HG03280 (cell line): ENCODE measurements at regions not wholly inside any gene's neighbourhood (a gene's known extent, or its start where the extent isn't known, plus 50 kb on each side); places are given as distances from the start of the nearest gene placed in this dataset.

Experiments
- ATAC-seq: cut with Tn5 transposase; IDR thresholded peaks from one replicate; pipeline ENCODE4 v1.9.1; 2021; ENCODE audit warnings: mild to moderate bottlenecking, moderate library complexity; ENCODE audit not compliant: unreplicated experiment

DNA sequence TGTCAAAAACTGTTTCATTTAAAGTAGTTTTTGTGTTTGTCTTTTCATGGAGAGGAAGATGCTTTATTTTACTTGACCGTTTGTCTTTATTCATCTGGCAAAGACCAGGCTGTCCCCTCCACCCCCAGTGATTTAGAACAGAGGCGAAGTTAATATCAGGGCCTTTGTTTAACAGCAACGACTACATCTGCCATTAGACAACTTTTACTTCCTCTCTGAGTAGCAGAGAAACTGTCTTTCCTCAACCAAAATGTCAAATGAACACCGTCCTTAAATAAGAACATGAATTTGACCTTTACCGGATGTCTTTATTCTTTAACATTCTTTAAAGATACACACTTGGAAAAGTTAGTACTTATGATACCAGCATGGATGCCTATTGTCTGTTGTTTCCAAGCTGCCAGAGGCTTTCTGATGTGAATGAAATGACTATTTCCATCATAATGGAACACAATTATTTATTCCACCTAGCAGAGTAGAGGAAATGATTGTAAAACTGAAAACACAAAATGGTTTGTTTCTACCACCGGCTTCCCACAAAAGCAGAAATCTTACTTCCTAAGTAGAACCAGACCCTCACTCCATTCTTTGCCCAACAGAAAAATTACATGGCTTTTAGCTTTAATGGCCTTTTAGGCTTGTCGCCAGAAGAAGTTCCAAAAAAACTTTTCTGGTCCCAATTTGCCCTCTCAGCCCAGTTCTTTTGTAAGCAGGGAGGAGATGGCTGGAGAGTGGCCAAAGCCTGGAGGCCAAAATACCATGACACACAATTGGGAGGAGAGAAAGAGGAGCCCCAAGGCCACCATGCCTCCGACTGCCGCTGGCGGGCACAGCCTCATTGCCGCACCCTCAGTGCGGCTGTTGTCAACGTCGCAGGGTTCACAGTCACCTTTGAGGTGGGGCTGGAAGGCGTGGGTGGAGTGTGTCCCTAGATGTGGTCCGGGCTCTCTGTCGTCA is 168.5 kb downstream of the TEX36 start:
- ATAC-seq: no peak

DNA sequence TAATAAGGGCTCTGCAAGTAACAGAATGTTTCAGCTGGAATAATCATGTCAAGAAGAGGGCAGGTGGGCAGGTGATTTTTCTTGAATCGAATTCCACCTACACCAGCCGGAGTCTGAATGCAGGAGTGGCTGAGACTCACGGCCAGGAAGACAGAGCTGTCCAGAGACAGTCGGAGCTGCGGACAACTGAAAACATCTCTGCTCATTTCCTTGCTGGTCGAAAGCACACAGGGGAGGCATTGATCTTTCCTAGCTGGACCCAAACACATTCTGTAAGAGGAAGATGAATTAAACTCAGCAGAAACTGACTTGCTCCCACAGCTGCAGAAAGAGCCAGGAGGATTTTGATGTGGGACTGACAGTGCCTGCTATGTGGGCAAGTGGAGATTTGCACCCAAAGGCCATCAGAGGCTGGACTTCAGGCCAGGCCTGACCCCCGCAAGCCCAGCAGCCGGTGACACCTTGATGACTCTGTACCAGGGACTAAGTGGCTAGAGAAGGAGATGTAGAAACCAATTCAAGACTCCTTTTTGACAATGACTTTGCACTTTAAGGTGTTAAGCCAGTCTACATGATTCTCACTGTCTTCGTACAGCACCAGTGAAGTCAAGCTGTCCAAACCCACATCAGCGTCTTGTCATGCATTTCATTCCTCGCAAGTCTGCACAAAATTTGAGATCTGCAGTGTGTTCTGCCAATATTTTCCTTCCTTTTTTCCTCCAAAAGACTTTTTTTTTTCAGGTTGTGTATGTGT is 169.4 kb downstream of the TEX36 start:
- ATAC-seq: no peak

DNA sequence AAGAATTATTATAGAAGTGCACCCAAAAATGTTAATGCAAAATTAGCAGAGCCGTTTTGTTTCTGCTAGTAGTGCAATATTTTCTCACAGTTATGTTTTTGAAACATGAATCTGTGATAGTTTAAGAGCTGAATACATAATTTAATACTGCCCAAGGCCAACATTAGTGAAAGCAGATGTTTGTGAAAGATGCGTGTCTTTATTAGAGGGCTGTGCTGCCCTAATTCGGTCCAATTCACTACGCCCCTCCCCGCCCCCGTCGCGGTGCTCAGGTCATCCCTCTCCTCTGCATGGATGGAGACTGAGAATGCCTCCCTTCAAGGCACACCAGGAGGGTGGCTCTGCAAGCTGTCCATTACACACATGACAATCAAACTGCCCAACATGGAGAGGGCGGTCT is 172.0 kb downstream of the TEX36 start:
- ATAC-seq: no peak

DNA sequence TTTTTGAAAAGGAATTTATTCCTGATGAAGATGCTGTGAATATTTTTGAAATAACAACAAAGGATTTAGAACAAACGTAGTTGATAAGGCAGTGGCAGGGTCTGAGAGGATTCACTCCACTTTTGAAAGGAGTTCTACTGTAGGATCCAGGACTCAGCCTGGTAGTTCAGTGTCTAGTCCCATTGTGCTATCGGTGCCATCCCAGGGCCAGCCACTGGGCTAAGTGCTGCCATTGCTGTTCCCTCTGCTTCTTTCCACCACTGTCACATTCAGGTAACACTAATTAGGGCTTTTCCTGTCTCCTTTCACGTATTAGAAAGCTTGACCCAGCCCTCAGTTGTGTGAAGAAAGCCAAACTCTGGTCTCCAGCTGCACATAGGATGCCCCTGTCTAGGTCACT is 177.3 kb downstream of the TEX36 start:
- ATAC-seq: no peak

DNA sequence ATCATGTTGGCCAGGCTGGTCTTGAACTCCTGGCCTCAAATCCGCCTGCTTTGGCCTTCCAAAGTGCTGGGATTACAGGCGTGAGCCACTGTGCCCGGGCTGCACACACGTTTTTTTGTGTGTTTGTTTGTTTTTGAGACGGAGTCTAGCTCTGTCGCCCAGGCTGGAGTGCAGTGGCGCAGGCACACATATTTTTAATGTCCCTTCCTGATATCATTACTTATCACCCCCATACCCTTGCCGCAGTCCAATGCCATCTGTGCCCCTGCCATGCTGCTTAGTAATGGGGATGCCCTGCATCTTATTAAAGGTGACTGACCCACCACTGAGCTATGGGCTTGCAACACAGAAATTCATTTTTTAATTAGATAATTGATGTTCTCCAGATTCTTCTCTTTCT is 180.7 kb downstream of the TEX36 start:
- no peak for ATAC-seq

DNA sequence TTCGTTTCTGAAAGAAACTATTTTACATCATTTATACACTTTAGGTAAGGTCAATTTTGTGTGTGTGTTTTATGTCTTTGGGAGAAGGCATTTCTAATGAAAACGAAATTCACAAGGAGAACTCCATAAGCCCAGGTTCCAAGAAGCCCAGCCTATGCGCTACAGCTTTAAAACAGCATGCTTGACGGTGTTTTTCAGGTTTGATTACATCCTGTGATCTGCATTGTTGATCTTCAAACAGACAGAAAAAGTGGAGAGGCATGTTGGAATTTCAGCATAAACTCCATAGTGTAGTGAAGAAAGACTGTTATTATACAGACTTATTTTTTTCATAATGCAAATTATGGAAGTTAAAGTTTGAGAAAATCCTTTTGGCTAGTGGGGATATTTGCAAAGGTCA is 187.6 kb downstream of the TEX36 start:
- ATAC-seq: no peak

DNA sequence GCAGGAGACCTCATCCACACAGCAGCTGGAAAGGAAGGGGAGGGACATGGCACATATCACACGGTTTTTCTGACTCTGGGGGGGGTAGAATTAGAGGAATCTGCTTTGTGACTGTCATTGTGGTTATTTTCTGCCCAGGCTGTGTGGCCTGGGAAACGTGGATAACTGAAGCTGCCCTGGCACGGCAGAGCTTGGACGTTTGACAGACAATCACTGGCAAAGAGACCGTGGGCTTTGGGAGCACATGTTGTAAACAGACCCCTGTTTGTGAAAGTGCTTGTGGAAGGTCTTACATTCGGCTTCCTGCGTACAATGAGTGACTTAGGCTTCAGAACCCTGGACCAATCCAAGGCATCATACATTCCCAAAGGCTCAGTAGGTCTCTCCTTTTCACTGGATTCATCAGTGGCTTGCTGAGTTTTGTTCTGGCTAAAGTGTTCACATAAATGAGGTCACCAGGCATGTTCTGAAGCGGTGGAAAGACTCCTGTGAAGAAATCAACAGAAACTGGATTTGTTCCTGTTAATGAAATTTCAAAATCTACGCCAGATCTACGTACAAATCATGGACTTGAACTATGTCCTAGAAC is 188.2 kb downstream of the TEX36 start:
- ATAC-seq: no peak

DNA sequence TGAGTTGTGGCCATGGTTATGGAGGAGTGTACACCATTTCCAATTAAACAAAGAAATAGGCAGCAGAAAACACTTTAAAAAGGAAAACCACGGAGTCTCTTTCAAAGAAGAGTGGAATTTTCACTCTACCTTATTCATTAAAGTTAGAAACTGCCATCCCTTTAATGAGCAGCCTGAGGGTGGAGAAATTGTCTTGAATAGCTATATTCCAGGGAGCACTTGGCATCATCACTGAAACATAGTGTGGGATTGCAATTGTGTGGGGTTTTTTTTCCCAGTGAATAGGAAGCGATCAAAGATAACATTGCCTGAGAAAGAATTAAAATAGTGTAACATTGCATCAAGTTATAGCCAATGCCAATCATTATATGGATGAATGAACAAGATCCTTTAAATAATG is 191.6 kb downstream of the TEX36 start:
- no peak for ATAC-seq

DNA sequence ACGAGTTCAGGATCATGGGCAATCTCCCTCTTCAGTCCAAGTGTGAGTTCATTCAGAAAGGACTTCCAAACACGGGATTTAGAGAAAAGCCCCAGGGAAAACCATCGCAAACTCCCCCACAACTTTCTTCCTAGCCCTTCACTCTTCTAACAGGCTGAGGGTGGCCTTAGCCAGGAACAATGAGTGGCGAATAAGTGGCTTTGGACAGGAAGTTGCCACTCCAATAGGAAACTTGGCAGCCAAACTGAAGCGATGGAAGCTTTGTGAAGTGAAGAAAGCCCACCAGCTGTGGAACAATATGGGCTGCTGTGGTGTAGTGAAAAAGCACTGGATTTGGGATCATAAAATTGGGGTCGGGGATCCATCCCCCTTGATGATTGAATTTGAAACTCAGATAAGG is 193.2 kb downstream of the TEX36 start:
- ATAC-seq: no peak

DNA sequence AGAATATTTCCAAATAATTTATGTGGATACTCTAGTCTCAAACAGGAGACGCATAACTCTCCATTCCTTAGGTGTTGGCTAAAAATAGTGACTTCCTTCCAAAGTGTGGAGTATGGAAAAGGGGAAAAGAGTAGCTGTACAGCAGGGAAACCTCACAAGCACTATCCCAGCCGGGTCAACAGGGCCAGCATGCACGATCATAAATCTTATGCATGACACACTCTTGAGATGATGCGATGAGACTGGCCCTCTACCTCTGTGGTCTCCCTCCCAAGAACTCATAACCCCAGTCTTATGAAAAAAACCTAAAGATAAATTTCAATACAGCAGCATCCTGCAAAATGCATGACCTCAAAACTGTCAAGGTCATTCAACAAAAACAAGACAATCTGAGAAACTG is 197.3 kb downstream of the TEX36 start:
- no peak for ATAC-seq

DNA sequence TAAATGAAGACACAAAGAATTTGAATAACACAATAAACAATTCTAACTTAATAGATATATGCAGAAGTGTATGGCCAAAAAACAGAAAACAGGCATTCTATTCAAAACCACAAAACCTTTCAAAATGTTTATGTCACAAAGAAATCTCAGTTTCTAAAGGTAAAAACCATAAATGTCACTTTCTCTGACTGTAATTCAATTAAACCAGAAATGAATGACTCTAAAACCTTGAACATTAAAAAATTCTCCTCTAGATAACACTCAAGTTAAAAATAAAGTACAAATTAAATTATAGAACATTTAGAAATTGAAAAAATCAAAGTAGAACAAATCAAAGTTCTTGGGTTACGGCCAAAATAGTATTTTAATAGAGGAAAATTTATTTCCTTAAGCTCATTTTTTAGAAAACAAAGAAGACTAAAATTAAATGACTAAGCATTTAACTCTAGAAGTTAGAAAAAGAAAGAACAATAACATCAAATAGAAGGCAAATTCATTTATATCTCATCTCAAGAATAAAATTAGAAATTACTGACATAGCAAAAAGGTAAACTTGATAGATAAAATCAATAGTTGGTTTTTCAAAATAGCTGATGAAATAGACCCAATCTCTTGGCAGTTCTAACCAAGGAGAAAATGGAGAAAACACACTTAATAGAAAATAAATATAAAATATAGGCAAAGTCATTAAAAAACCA is 198.8 kb downstream of the TEX36 start:
- no peak for ATAC-seq

DNA sequence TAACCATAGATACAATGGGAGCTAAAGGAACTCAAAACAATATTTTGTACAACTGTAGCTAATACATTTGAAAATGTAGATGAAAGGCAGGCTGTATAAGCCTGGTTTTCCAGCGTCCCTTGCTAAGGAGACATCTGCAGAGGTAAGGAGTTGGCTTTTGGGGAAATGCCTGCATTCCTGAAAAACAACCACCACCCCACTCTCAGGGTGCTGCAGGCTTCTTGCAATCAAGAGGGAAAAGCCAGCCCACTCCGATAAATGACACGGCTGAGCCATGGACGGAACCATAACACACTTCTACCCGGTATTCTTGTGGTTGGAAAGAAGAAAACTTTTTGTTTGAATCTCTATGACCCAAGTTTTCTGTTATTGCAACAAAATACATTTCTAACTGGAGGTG is 200.3 kb downstream of the TEX36 start:
- ATAC-seq: no peak

DNA sequence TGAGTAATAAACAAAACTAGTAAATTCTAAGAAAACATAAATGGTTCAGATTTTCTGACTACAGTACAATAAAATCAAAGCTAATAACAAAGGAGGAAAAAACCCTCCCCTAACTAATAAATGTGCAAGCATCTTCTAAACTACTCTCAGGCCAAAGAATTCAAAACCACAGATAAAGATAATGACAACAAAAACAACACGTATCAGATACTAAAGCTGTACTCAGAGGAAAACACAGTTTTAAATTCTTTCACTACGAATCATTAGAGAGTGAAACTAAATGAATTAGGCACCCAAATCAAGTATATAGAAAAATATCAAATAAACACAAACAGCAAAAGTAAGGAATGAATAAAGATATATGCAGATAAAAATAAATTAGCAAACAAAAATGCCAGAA is 200.9 kb downstream of the TEX36 start:
- ATAC-seq: no peak

DNA sequence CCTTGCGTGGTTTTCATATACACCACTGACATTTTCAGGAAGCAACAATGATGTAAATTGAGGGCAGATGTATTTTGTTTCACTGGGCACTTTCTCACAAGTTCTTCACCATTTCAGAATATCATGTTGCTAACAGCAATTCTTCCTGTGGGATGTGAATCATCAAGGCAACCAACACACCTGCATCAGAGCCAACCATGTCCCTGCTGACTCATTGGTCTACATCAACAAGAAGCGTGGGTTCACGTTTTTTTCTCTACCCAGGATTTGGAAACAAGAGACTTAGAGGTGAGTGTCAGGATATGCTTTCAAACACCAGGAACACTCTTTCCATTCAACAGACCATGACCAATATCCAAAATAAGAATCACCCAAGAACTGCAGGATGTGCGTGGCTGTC is 203.9 kb downstream of the TEX36 start:
- no peak for ATAC-seq

DNA sequence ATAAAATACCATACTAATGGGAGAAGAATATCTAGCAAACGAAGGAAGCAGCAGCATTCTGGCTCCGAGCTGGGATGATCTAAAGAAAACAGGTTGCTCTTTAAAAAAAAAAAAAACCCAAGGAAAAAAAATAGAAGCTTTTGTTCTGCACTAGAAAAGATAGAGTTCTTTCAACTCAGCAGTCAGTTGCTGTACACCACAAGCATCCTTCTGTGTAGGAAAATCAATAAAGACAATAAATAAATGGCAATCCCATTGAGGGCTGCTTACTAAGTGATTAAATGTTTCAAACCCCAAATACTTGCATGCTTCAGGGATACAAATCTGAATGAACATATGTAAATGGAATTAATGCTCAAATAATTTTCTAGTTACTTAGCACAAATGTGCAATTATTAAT is 207.1 kb downstream of the TEX36 start:
- ATAC-seq: no peak

DNA sequence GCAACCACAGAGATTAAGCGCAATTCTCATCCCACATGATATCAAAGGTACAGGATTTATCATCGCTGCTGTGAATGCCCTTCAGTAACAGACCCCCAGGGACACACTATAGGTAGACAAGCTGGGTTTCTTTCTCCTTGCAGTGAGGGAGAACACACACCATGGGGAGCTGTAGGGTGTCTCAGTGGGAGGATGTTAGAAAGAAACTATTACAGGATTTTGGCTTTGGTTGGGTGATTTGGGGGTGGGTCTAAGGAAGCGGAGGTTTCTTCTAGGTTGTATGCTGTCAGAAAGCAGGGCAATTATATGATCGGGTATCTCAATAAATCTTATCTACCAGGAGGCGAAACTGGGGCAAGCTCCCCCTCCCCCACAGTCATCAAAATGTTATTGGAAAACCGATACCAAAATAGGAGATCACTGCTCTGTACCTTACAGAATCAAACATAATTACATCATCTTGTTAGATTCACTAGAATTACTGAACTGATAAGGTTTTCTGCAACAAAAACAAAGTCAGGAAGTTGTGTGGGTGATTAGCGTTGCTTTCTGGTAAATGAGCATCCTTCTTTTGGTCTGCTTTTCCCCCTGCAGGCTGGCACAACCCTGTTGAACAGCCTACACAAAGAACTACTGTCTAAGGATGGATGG is 209.7 kb downstream of the TEX36 start:
- ATAC-seq: no peak

DNA sequence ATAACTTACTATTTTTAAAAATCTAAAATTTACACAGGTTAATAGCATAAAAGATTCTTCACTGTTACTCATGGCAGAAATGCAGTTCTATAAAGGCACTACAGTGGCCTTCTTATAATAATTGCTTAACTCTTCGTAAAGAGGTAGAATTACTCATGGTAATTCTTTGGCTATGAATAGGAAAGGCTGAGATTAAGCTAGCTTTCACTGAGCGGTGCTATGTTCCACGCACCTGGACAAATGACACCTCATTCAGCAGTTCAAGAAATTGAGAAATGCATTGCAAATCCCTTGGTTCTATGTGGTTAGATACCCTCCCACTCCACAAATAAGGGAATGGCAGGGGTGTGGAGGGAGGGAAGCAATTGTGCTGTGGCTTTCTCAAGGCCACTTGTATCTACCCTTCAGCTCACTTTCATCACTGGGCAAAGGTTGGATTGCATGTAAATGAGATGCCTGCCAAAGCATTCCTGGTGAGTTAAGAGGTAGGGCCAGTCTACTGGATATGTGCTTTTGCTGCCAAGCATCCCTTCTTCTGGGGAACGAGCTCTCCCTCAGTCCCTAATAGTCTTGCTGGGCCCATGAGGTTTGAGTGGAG is 210.9 kb downstream of the TEX36 start:
- ATAC-seq: no peak

DNA sequence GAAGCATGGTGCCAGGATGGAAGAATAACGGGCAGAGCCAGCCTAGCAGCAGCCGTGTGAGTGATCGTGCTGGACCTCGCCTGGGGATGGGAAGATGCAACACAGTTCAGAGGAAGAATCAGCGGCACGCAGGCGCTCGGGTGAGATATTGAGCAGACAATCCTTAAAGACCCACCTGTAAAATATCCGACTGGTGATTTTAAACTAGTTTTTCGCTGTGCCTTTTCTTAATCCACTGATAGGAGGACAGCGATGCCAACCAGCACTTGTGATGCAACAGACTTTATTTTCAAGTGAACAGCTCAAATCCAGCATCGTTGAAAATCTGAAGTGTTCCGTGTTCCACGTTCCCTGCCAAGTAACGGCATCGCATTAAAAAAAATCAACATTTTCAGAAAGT is 214.7 kb downstream of the TEX36 start:
- no peak for ATAC-seq

DNA sequence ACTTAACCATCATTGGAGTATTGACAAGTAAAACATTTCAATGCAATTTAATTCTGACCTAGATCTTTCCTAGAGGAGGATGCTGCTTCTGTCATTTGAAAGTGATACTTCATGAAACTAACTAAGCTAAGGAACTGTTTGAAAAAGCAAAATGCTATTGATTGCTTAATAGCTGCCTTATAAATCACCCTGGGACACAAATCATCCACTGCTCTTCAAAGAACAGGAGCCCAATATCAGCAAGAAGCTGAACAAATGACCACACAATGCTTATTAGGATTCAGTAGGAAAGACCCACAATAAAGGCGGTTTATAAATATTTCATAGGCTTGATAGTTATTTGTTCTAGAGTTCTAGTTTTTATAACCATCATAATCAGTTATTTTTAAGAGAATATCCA is 216.3 kb downstream of the TEX36 start:
- ATAC-seq: no peak

DNA sequence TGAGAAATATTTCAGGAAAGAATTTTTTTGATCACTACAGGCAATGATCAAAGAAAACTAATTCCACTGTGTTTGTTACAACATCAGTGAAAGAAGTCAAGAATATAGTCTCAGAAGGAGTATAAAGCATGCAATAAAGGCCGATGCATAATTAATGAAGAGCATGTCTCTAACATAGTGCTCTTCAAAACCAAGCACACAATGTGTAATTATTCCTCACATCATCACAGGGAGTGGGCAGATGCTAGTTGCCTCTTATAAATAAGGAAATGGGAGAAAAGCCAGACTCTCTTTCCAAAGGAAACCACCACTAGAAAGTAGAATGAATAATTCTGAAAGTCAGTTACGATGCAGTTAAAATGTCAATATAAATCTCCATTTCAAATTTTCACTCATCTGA is 220.1 kb downstream of the TEX36 start:
- ATAC-seq: no peak
